GM21515 (cell line): ENCODE measurements at regions not wholly inside any gene's neighbourhood (a gene's known extent, or its start where the extent isn't known, plus 50 kb on each side); places are given as distances from the start of the nearest gene placed in this dataset.

Source experiments
- ATAC-seq: cut with Tn5 transposase; IDR thresholded peaks from one replicate; pipeline ENCODE4 v1.9.1; 2021; ENCODE audit not compliant: unreplicated experiment

GRCh38 chr15:70180186-70180875, 82.6 kb upstream of the TLE3 start:
- ATAC-seq, result no peak

- ATAC-seq, result no peak
Observed at GRCh38 chr15:70179309-70179892, 81.7 kb upstream of the TLE3 start.

- no peak for ATAC-seq
Observed at GRCh38 chr15:70178335-70179084, 80.8 kb upstream of the TLE3 start.

GRCh38 chr15:70172566-70173225, 75.0 kb upstream of the TLE3 start:
- ATAC-seq, result no peak

DNA sequence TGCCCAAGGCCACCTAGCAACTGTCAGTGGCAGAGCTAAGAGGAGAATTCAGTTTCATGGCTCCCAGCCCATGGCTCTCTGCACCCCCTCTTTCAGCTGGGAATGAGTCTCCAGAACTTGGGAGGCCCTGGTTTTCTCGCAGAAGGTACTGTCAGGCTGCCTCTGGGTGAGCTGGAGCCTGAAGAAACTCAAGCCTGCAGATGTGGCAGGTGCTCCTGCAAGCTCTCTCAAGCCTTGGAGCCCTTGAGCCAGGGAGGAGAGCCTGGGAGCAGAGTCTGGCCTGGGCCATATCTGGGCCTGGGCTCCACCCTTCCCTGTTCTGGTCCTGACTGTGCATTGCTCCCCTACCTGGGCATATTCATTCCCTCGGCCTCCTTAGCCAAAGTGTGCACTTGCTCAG, 74.4 kb upstream of the TLE3 start:
- ATAC-seq, result no peak

- no peak for ATAC-seq
Observed at GRCh38 chr15:70171256-70171886, 73.7 kb upstream of the TLE3 start.

GRCh38 chr15:70170096-70170699, 72.5 kb upstream of the TLE3 start:
- no peak for ATAC-seq

- no peak for ATAC-seq
Observed at GRCh38 chr15:70169147-70169546, 71.4 kb upstream of the TLE3 start.

DNA sequence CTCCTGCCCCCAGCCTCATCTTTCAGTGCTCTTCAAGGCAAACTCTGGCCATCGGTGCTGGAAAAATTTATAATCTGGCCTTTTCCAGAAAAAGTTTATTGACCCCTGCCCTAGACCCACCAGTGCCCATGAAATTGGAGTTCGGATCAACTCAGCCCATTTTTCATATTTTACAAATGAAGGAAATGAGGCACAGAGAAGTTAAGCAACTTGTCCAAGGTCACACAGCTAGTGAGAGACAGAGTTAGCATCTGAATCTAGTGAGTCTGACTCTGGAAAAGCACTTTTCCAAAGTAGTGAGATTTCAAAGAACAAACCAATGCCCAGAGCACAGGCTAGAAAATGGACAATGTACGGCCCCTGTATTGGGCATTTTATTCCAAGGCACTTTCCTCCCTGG, 69.4 kb upstream of the TLE3 start:
- no peak for ATAC-seq

DNA sequence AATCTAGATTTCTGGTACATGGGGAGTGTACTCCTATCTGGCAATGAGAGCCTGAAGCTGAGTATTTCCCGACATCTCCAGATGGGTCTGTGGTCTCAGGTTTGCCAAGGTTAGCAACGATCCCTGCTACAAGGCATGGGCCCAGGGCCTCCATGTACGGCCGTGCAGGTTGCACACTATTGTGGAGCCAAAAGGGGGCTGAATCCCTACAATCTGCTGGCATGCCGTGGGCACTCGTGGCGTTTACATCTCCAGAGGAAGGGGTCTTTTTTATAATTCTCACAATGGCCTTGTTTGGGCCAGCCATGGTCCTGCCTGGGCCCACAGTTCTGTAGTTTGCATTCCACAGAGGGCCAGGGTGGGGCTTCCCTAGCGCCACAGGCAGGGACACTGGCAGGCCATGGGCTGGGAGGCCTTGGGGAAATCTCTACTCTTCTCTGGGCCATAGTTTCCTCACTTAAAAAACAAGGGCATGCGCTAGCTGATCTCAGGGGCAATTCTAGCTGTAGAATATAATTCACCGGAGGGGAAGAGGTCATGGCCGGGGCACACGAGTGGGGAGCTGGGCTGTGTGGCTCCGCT, 68.9 kb upstream of the TLE3 start:
- ATAC-seq, result no peak

DNA sequence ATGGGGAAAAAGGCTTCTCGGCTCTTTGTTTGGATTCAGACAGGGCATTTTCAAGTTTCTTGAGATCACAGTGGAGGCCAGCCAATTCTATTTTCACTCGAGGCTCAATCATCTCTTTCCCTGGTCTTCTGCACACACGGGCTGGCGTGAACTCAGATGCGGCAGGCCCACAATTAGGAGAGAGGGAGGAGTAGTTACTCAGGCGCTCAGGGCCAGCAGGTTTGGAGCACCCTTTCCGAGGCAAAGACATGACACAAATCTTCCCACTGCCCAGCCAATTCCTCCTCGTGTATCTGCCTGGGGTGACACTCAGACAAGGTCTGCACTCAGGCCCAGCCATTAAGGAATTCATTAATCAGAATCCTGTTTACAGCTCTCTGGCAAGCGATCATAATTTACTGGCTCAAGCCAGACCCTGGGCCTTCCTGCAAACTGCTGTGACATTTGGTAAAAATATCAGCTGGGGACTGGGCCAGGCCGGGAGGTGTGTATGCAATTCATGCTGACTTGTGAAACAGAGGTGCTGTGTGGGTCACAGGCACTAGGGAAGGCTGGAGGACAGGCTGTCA, 68.1 kb upstream of the TLE3 start:
- ATAC-seq, result no peak

- ATAC-seq, result no peak
Observed at GRCh38 chr15:70164910-70165715, 67.4 kb upstream of the TLE3 start.

DNA sequence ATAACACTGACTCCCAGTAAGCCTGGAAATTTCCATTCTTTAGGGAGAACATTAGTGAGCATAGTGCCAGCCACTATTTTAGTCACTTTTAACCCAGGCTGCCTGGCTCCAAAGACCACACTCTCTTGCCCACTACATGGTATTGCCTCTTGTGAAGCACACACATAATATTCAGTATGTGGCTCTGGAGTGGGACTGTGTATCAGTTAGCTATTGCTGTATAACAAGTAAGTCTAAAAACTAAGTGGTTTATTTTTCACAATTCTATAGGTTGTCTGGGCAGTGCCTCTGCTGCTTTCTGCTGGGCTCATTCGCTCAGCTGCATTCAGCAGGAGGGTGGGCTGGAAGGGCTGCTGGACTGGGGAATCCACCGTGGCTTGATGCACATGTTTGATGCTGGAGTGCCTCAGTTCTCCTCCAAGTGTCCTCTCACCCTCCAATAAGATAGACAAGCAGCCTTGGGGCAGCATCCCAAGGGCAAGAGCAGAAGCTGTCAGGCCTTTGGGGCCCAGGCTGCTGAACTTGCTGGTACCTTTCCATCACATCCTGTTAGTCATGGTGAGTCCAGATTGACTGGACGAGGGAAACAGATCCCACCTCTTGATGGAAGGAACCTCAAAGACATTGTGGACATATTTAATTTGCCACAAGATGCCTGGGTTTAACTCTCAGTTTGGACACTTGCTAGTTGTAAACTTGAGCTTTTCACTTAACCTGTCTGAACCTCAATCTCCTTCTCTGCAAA, 66.6 kb upstream of the TLE3 start:
- no peak for ATAC-seq

- ATAC-seq, result no peak
Observed at GRCh38 chr15:70160803-70161565, 63.3 kb upstream of the TLE3 start.

GRCh38 chr15:70160267-70160666, 62.5 kb upstream of the TLE3 start:
- no peak for ATAC-seq

DNA sequence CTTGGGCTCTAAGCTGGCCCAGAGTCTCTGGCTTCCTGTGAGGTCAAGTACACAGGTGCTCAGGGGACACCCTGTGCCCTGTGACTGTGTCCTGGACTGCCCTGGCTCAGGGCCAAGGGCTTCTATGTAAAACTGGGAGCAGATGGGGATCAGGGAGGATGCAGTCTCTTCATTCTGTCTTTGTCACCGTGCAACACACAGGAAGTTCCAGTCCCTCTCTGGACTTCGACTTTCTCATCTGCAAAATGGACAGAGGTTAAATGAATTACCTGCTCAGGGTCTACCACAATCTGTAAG, 61.9 kb upstream of the TLE3 start:
- ATAC-seq, result no peak

DNA sequence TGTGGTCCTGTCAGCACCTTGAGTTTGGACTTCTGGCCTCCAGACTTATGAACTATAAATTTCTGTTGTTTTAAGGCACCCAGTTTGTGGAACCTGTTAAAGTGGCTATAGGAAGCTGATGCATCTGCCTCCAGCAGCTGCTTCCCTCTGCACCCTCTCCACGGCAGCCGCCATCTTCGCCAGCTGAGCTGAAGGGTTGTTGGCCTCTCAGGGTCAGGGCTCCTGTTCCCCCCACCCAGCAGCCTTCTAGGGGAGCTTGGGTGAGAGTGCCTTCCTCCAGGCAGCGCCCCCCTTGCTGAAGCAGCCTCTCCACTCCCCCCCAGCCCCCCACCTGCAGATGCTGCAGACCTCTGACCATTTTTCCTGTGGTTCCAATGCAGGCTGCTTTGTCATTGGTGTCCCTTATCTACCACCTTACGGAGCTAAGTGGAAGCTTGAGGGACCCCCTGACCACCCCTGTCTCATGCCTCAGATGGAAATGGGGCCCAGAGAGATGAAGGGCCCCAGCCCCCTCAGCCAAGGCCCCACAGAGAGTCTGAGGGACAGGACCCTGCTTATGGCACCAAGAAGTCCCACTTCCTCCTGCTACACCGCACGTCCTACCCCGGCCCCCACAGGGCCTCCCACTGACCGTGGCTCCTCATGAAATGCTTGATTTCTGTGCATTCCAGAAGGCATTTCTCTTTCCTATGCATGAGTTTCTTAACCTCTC, 61.4 kb upstream of the TLE3 start:
- no peak for ATAC-seq
